OCI-LY3 (cell line): ENCODE measurements at regions not wholly inside any gene's neighbourhood (a gene's known extent, or its start where the extent isn't known, plus 50 kb on each side); places are given as distances from the start of the nearest gene placed in this dataset.

ENCODE experiments used
- CTCF ChIP-seq: fragments of 200-600, 300-600 bp; sonication (generic); IDR thresholded peaks from 2 replicates; pipeline ENCODE4 v1.5.1; 2014; ENCODE audit warnings: antibody characterized with exemption, low read length, low read depth
- EZH2phosphoT487 ChIP-seq: fragments of 200-600 bp; shearing (Covaris generic); IDR thresholded peaks from 2 replicates; pipeline ENCODE4 v1.6.1; 2018; ENCODE audit warnings: antibody characterized with exemption, mixed run types, low read depth

GRCh38 chr1:232484856-232485255, 145.1 kb downstream of the SIPA1L2 start:
- no peak for TF ChIP-seq CTCF
- no peak for TF ChIP-seq EZH2phosphoT487
